ENCODE measurements at regions not wholly inside any gene's neighbourhood (a gene's known extent, or its start where the extent isn't known, plus 50 kb on each side); places are given as distances from the start of the nearest gene placed in this dataset.

DNA sequence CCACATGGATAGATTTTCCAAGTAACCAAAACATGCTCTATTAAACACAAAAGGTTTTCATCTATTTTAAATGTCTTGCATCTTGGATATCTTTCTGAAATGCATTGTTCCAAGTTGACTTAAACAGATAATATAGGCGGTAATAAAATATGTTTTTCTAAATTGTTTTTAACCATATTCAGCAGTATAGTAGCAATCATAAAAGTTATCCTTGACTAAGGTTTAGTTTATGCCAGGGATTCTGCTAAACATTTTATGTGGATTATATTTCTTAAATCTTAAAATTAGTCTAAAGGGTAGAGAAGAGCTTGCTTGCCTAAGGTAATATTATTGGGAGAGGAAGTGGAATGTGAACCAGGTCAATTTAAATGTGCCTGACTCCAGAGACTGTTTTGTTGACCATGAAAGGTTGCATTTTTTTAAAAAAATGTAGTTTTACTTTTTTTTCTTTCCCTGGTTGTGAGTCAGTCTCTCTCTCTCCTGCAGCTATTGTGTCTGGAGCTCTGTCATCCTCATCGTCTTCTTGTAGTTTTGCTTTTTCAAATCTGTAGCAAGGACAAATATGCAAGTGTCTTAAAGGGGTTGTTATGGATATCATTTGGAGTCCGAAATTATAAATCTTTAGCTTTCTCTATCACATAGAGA lies 309.1 kb upstream of the COL3A1 start:
- Histone ChIP-seq H3K27me3 (ENCODE audit: insufficient read depth) (no peaks in the 10 kb centered on the region), H3K79me2 (ENCODE audit: insufficient read depth) (no peaks in the 10 kb centered on the region), H3K4me3 (ENCODE audit: low read depth in 2 of 2, low read length in 1 of 2) (peak overlapping the region in 1 of 2 experiments; percentile 12; a peak in 1 of 4 replicates), H3K27ac (ENCODE audit: low read depth in 2 of 2, low read length in 1 of 2) (peak overlapping the region; percentile 22 to 26; a peak in 3 of 4 replicates), H3K9me3 (no peaks in the 10 kb centered on the region), H3F3A (replicated peaks; ENCODE audit: insufficient read depth) (peaks cover 12% of the 10 kb centered on the region), H3K36me3 (replicated peaks in 1 of 2; ENCODE audit: control insufficient read depth in 1 of 2, insufficient read depth in 2 of 2, low read length in 1 of 2) (no peaks in the 10 kb centered on the region), H3K4me2 (peak overlapping the region; percentile 25; the same call in 1 of the 2 replicates), H3K9me2 (no peaks in the 10 kb centered on the region), H2AFZ (ENCODE audit: low read depth) (peak overlapping the region; percentile 86), H3K4me1 (ENCODE audit: control insufficient read depth in 1 of 2, insufficient read depth in 2 of 2, low read depth in 1 of 2, low read length in 1 of 2) (peaks cover 0 to 4% of the 10 kb centered on the region in 2 experiments; a peak in 3 of 4 replicates), H3K9ac (0 out of 2 replicates have a peak overlapping the region, but pooled peaks have one; percentile 3), H4K20me1 (ENCODE audit: insufficient read depth) (no peaks in the 10 kb centered on the region)
- POLR2A ChIA-PET: no interaction called here
- CTCF ChIA-PET: interaction anchor here (1.1 kb wide), 1 partner anchor 8 kb away, joined by 3 read pairs; no protein-coding TSS in a partner anchor
- TF ChIP-seq MEF2A (IDR thresholded peaks at IDR 0.05; ENCODE audit: borderline replicate concordance, low read depth): no peak
- 0 out of 4 replicates have a peak, but pooled peaks of 1 of the 2 experiments have one; percentile 18 for TF ChIP-seq EP300 (IDR thresholded peaks at IDR 0.05; ENCODE audit: borderline replicate concordance in 1 of 2, low read depth in 1 of 2, low read length in 1 of 2)
- no peak for TF ChIP-seq EZH2phosphoT487 (IDR thresholded peaks at IDR 0.05; ENCODE audit: borderline replicate concordance, low read depth)
- peak; percentile 64 for TF ChIP-seq JUND (IDR thresholded peaks at IDR 0.05)
- TF ChIP-seq TCF12 (IDR thresholded peaks at IDR 0.05): peak; percentile 42; the same call in 1 of the 2 replicates
- TF ChIP-seq FOSL2 (IDR thresholded peaks at IDR 0.05; ENCODE audit: borderline replicate concordance, low read depth): peak; percentile 63; the same call in 1 of the 2 replicates
- no peak for DNase-seq
- 41% methylated on average over 3 of the region's 3 CpGs for WGBS (ENCODE audit: low lambda C conversion rate)

DNA sequence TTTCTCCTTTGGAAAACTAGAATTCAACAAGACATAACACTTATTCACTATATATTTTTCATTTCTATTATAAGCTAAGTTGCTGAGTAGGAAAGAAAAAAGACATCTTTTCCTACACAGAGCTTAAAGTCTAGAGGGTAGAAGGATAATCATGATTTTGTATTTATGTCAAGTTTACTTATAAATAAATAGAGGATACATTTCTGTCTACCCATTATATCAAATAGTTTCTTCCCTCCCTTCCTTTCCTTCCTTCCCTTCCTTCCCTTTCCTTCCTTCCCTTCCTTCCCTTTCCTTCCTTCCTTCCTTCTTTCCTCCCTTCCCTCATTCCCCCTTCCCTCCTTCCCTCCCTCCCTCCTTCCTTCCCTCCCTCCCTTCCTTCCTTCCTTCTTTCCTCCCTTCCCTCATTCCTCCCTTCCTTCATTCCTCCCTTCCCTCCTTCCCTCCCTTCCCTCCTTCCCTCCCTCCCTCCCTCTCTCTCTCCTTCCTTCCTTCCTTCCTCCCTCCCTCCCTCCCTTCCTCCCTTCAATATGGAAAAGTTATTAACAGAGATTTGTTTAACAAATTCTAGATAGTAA lies 308.4 kb upstream of the COL3A1 start:
- Histone ChIP-seq H3K27ac (ENCODE audit: low read depth in 2 of 2, low read length in 1 of 2) (peak overlapping the region in 1 of 2 experiments; percentile 26; a peak in 2 of 4 replicates), H3K9me2 (no peaks in the 10 kb centered on the region), H3K4me2 (0 out of 2 replicates have a peak overlapping the region, but pooled peaks have one; percentile 25), H3F3A (replicated peaks; ENCODE audit: insufficient read depth) (peaks cover 12% of the 10 kb centered on the region), H3K79me2 (ENCODE audit: insufficient read depth) (no peaks in the 10 kb centered on the region), H3K9me3 (no peaks in the 10 kb centered on the region), H2AFZ (ENCODE audit: low read depth) (peak overlapping the region; percentile 86), H3K9ac (0 out of 2 replicates have a peak overlapping the region, but pooled peaks have one; percentile 3), H3K4me3 (ENCODE audit: low read depth in 2 of 2, low read length in 1 of 2) (no peak overlapping the region), H3K36me3 (replicated peaks in 1 of 2; ENCODE audit: control insufficient read depth in 1 of 2, insufficient read depth in 2 of 2, low read length in 1 of 2) (no peaks in the 10 kb centered on the region), H4K20me1 (ENCODE audit: insufficient read depth) (no peaks in the 10 kb centered on the region), H3K27me3 (ENCODE audit: insufficient read depth) (no peaks in the 10 kb centered on the region), H3K4me1 (ENCODE audit: control insufficient read depth in 1 of 2, insufficient read depth in 2 of 2, low read depth in 1 of 2, low read length in 1 of 2) (peaks cover 0 to 3% of the 10 kb centered on the region in 2 experiments; a peak in 3 of 4 replicates)
- ChIA-PET CTCF (interaction anchor here (1.1 kb wide), 1 partner anchor 8 kb away, joined by 3 read pairs; no protein-coding TSS in a partner anchor), POLR2A (no interaction called here)
- no peak for DNase-seq
- no peak for TF ChIP-seq RCOR1 (IDR thresholded peaks at IDR 0.05; ENCODE audit: low read length)
- TF ChIP-seq FOXM1 (IDR thresholded peaks at IDR 0.05; ENCODE audit: low read depth): no peak
- no peak for TF ChIP-seq CHD2 (IDR thresholded peaks at IDR 0.05; ENCODE audit: low read length, partially characterized antibody)
- no peak for TF ChIP-seq FOSL2 (IDR thresholded peaks at IDR 0.05; ENCODE audit: borderline replicate concordance, low read depth)
- TF ChIP-seq TCF12 (IDR thresholded peaks at IDR 0.05): no peak
- no peak for TF ChIP-seq EP300 (IDR thresholded peaks at IDR 0.05; ENCODE audit: borderline replicate concordance in 1 of 2, low read depth in 1 of 2, low read length in 1 of 2)
- TF ChIP-seq, protein P1, sequence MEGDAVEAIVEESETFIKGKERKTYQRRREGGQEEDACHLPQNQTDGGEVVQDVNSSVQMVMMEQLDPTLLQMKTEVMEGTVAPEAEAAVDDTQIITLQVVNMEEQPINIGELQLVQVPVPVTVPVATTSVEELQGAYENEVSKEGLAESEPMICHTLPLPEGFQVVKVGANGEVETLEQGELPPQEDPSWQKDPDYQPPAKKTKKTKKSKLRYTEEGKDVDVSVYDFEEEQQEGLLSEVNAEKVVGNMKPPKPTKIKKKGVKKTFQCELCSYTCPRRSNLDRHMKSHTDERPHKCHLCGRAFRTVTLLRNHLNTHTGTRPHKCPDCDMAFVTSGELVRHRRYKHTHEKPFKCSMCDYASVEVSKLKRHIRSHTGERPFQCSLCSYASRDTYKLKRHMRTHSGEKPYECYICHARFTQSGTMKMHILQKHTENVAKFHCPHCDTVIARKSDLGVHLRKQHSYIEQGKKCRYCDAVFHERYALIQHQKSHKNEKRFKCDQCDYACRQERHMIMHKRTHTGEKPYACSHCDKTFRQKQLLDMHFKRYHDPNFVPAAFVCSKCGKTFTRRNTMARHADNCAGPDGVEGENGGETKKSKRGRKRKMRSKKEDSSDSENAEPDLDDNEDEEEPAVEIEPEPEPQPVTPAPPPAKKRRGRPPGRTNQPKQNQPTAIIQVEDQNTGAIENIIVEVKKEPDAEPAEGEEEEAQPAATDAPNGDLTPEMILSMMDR (IDR thresholded peaks at IDR 0.05): no peak
- TF ChIP-seq, protein P2, sequence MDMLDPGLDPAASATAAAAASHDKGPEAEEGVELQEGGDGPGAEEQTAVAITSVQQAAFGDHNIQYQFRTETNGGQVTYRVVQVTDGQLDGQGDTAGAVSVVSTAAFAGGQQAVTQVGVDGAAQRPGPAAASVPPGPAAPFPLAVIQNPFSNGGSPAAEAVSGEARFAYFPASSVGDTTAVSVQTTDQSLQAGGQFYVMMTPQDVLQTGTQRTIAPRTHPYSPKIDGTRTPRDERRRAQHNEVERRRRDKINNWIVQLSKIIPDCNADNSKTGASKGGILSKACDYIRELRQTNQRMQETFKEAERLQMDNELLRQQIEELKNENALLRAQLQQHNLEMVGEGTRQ (IDR thresholded peaks at IDR 0.05; ENCODE audit: borderline replicate concordance, low read depth, low read length): no peak
- no peak for TF ChIP-seq RFX5 (IDR thresholded peaks at IDR 0.05; ENCODE audit: low read length)
- TF ChIP-seq ELF1 (IDR thresholded peaks at IDR 0.05): no peak
- TF ChIP-seq, protein P3, sequence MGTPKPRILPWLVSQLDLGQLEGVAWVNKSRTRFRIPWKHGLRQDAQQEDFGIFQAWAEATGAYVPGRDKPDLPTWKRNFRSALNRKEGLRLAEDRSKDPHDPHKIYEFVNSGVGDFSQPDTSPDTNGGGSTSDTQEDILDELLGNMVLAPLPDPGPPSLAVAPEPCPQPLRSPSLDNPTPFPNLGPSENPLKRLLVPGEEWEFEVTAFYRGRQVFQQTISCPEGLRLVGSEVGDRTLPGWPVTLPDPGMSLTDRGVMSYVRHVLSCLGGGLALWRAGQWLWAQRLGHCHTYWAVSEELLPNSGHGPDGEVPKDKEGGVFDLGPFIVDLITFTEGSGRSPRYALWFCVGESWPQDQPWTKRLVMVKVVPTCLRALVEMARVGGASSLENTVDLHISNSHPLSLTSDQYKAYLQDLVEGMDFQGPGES (IDR thresholded peaks at IDR 0.05; ENCODE audit: low read depth, low read length): no peak

Data from SK-N-SH (cell line).